ENCODE measurements at regions not wholly inside any gene's neighbourhood (a gene's known extent, or its start where the extent isn't known, plus 50 kb on each side); places are given as distances from the start of the nearest gene placed in this dataset.

DNA sequence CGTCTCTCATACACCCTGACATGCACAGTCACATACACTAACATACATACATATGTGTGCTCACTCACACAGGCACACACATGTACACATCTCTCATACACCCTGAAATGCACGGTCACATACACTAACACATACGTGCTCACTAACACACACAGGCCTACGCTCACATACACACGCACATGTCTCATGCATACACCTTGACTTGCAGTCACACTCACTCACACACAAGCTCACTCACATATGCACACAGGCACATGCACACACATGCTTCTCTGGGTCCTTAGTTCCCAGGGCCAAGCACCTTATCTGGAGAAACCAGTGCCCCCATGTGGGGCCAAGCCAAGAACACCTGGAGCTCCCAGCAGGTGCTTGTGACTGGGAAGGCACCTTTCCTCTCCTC is 240.3 kb downstream of the RBFOX3 start:
- peaks cover 71% of the 10 kb centered on the region for H3K27me3 ChIP-seq
- H3K36me3 ChIP-seq, result no peaks in the 10 kb centered on the region
- no peaks in the 10 kb centered on the region for H3K9me3 ChIP-seq
- H3K4me3 ChIP-seq, result no peak overlapping the region
- no peak for DNase-seq

DNA sequence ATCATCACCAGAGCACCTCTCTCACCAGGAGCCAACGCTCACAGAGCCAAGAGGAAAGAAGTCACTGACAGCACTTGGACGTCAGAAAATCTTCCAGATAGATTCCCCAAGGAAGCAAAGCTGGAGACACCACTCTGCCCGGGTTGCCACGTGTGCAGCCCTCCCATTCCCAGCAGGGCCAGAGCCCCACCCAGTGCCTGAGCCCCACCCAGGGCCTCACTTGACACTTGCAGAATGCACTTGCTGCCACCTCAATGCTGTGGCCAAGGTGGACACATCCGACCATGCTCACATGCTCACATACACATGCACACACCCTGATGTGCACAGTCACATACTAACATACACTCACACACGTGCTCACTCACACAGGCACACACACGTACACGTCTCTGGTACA is 240.7 kb downstream of the RBFOX3 start:
- H3K4me3 ChIP-seq, result no peak overlapping the region
- no peak for DNase-seq
- peaks cover 71% of the 10 kb centered on the region for H3K27me3 ChIP-seq
- H3K9me3 ChIP-seq, result no peaks in the 10 kb centered on the region
- H3K36me3 ChIP-seq, result no peaks in the 10 kb centered on the region

- Histone ChIP-seq H3K36me3 (no peaks in the 10 kb centered on the region), H3K9me3 (no peaks in the 10 kb centered on the region), H3K27me3 (peaks cover 69% of the 10 kb centered on the region), H3K4me3 (no peak overlapping the region)
- no peak for DNase-seq
Observed at GRCh38 chr17:79369532-79369931, 241.3 kb downstream of the RBFOX3 start.

- Histone ChIP-seq H3K4me3 (no peak overlapping the region), H3K9me3 (no peaks in the 10 kb centered on the region), H3K36me3 (no peaks in the 10 kb centered on the region), H3K27me3 (peaks cover 69% of the 10 kb centered on the region)
- no peak for DNase-seq
Observed at GRCh38 chr17:79369001-79369400, 241.8 kb downstream of the RBFOX3 start.

DNA sequence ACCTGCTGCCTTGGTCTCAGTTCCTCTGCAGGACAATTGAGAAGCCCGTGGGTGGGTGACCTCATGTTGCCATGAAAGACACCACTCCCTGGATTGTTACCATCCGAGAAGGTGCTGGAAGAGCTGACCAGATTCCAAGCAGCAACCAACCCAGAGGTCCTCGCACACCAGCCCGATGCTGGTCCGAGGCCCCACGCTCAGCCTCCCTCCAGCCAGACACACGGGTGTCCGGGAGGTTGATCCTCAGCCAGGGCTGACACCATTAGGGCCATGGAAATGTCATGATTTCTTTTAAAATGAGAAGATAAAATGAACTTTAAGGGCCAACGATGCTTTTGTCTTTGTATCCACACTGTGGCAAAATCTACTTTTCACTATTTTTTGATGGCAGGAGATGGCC is 242.3 kb downstream of the RBFOX3 start:
- H3K36me3 ChIP-seq, result no peaks in the 10 kb centered on the region
- H3K4me3 ChIP-seq, result no peak overlapping the region
- peaks cover 74% of the 10 kb centered on the region for H3K27me3 ChIP-seq

DNA sequence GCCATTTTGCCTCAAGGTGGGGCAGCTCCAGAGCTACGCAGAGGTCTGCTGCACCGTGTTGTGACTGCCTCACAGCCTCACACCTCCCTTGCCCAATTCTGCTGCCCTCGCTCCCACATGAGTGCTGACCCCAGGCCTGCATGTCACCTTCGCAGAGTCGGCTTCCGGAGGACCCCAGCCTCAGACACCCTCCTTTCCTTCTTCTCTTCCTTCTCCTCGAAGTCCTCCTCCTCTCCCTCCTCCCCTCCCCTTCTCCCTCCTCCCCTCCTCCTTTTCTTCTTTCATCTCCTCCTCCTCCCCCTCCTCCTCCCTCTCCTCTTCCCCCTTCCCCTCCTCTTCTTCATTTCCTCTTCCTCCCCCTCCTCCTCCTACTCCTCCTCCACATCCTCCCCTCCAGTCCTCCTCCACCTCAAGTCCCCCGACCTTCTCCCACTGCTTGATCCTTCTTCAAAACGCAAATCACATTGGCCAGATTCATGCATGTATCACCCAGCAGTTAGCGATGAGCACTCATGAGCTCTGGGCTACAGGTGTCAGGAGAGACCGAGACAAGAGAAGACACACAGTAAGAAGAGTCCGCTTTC is 243.8 kb downstream of the RBFOX3 start:
- Histone ChIP-seq H3K27me3 (peaks cover 80% of the 10 kb centered on the region), H3K36me3 (no peaks in the 10 kb centered on the region), H3K9me3 (no peaks in the 10 kb centered on the region), H3K4me3 (no peak overlapping the region)
- no peak for DNase-seq

More for the DNA sequence above, 242.3 kb downstream of the RBFOX3 start:
- DNase-seq, result no peak
- H3K9me3 ChIP-seq, result no peaks in the 10 kb centered on the region

DNA sequence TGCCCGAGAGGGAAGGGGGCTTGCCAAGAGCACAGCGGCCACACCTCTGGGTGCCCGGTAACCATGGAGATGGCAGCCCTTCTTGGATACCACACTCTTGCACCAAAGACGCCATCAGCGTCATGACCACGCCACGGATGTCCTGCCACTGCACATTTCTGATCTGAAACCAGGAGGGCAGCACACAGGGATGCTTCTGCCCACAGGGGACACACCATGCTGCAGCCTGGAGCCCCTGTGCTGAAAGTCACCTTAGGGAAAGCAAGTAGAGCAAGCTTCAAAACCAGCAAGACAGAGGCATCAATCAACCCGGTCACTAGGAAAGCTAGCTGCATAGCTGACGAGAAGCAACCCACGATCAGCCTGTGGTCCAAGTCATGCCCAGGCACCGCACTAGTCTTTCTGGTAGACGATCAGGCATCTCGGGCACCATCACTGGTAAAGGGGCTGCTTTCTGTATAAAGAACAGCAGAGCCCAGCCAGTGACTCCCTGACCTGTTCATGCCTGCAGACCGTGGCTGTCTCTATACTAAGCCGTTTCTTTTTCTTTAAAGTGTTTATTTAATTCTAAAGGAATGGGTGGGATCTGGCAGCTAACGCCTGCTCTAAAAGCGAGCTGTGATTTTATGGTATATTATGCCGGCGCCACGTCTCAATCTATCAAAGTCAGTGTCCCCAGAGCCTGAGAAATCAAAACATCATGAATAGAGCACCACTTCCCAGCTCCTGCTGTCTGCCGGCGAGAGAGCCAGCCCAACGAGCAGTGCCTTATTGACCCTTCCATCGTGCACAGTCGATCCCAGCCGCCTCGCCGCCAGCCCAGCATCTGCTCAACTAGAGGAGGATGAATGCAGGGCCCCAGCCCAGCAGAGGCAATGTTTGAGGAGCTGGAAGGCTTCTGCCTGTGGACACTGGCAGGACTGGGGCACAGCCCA is 244.7 kb downstream of the RBFOX3 start:
- peaks cover 86% of the 10 kb centered on the region for H3K27me3 ChIP-seq
- no peaks in the 10 kb centered on the region for H3K9me3 ChIP-seq
- DNase-seq, result no peak
- H3K36me3 ChIP-seq, result no peaks in the 10 kb centered on the region
- no peak overlapping the region for H3K4me3 ChIP-seq

DNA sequence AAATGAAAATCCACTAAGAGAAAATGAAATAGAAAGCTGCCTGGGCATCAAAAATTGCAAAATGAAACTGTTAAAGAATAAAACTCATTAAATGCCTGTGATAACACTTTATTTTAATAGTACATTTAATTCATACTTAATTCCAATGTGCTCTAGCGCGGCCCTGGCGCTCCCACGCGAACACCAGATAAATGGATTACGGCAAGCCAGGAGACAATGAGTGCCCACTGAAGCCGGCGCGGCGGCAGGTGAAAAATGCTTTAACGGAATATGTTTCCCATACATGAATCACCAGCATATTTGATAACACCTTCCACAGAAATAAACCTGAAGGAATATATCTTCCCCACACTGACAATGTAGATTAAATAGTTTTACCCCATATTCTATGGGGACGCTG is 245.5 kb downstream of the RBFOX3 start:
- Histone ChIP-seq H3K36me3 (no peaks in the 10 kb centered on the region), H3K27me3 (peaks cover 93% of the 10 kb centered on the region), H3K9me3 (no peaks in the 10 kb centered on the region), H3K4me3 (no peak overlapping the region)
- DNase-seq, result no peak

- Histone ChIP-seq H3K4me3 (no peak overlapping the region), H3K27me3 (peaks cover 89% of the 10 kb centered on the region), H3K36me3 (no peaks in the 10 kb centered on the region), H3K9me3 (no peaks in the 10 kb centered on the region)
- no peak for DNase-seq
Observed at GRCh38 chr17:79364315-79365094, 246.3 kb downstream of the RBFOX3 start.

- Histone ChIP-seq H3K27me3 (peaks cover 87% of the 10 kb centered on the region), H3K9me3 (no peaks in the 10 kb centered on the region), H3K36me3 (no peaks in the 10 kb centered on the region), H3K4me3 (no peak overlapping the region)
- DNase-seq, result no peak
Observed at GRCh38 chr17:79363552-79364275, 247.1 kb downstream of the RBFOX3 start.

GRCh38 chr17:79362772-79363305 is 248.0 kb downstream of the RBFOX3 start:
- DNase-seq, result no peak
- peaks cover 87% of the 10 kb centered on the region for H3K27me3 ChIP-seq
- H3K36me3 ChIP-seq, result no peaks in the 10 kb centered on the region
- H3K4me3 ChIP-seq, result no peak overlapping the region
- H3K9me3 ChIP-seq, result no peaks in the 10 kb centered on the region

DNA sequence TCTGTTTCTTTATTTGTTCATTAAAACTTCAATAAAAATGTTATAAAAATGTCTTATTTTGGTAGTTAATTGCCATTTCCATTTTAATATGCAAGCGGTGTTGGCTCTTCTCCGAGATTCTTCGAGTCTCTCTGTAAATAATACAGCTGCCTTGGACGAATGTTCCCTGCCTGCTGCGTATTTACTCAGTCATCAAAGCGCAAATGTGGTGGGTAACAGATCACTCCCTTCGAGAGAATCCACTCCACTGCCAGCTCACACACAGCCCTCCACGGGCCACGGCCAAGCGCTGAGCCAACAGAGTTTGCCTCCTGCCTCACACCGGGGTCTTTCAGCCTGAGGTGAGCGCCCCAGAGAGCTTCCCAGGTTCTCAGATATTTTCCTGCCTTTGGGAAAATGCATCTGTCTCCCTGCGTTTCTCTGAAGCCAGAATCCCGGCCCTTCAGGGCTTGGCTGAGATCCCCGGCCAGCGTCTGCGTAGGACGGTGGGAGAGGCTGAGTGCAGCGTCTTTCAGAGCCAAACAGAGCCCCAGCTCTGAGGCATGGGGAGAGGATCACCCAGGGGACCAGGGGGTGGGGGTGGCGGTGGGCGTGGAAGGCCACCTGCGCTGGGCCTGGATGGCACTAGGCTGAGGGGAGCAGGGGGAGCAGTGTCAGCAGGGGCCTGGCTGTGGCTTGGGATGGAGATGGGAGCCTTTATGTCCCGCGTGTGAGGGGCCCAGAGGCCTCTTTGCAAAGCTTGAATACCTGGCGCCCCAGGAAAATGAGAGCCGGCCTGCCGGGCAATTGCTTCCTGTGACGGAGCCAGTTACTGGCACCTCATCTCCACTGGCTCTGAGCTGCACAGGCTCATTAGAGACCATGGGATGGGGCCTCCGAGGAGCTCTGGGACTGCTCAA is 248.7 kb downstream of the RBFOX3 start:
- Histone ChIP-seq H3K27me3 (peaks cover 88% of the 10 kb centered on the region), H3K4me3 (no peak overlapping the region), H3K9me3 (no peaks in the 10 kb centered on the region), H3K36me3 (no peaks in the 10 kb centered on the region)
- DNase-seq, result no peak

- H3K36me3 ChIP-seq, result no peaks in the 10 kb centered on the region
- no peak overlapping the region for H3K4me3 ChIP-seq
- no peaks in the 10 kb centered on the region for H3K9me3 ChIP-seq
- peaks cover 88% of the 10 kb centered on the region for H3K27me3 ChIP-seq
- no peak for DNase-seq
Observed at GRCh38 chr17:79361221-79361734, 249.6 kb downstream of the RBFOX3 start.

- peaks cover 85% of the 10 kb centered on the region for H3K27me3 ChIP-seq
- no peaks in the 10 kb centered on the region for H3K9me3 ChIP-seq
- DNase-seq, result no peak
Observed at GRCh38 chr17:79360196-79360595, 250.7 kb downstream of the RBFOX3 start.

DNA sequence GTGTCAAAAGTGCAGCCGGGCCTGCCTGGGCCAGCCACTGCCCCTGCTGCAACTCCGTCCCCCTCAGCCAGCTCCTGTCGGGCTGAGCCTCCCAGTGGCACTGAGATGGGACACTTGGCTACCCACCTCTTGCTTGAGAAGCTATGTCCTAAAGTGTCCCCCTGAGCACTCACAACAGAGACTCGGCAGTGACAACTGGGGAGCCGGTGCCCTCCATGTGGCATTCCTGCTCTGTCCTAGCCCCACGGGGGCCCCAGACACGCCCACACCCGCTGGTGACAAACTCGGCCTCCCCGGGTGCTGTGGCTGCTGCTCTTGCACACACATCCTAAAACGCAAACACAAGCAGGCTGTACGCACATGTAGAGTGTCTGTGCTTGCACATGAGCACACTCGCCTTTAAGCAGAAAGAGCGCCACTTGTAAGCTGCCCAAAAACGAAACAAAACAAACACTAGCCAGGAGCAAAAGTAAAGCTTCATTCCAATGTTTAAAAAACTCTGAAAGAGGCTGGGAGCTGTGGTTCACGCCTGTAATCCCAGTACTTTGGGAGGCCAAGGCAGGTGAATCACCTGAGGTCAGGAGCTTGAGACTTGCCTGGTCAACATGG is 253.9 kb downstream of the RBFOX3 start:
- Histone ChIP-seq H3K27me3 (peaks cover 89% of the 10 kb centered on the region), H3K9me3 (no peaks in the 10 kb centered on the region), H3K4me3 (no peak overlapping the region), H3K36me3 (no peaks in the 10 kb centered on the region)
- no peak for DNase-seq

More at GRCh38 chr17:79360196-79360595, 250.7 kb downstream of the RBFOX3 start:
- Histone ChIP-seq H3K36me3 (no peaks in the 10 kb centered on the region), H3K4me3 (no peak overlapping the region)
